Left ventricle myocardium inferior (tissue), 1 donor: ENCODE measurements at regions not wholly inside any gene's neighbourhood (a gene's known extent, or its start where the extent isn't known, plus 50 kb on each side); places are given as distances from the start of the nearest gene placed in this dataset.

ENCODE experiments used
- DNase-seq: peaks from one replicate; pipeline ENCODE4 v3.0.0-alpha.2; 2020
- H3K27ac ChIP-seq: fragments of 200-600 bp; replicated peaks from 2 replicates; pipeline ENCODE4 v1.8.0; 2021
- H3K27me3 ChIP-seq: fragments of 200-600 bp; 2 replicates; pipeline ENCODE4 v1.8.0; 2021; ENCODE audit warnings: low read depth
- H3K36me3 ChIP-seq: fragments of 200-600 bp; 2 replicates; pipeline ENCODE4 v1.8.0; 2021
- H3K4me1 ChIP-seq: fragments of 200-600 bp; 2 replicates; pipeline ENCODE4 v1.8.0; 2021
- H3K4me3 ChIP-seq: fragments of 200-600 bp; 2 replicates; pipeline ENCODE4 v1.8.0; 2021; ENCODE audit warnings: mild to moderate bottlenecking, moderate library complexity
- H3K9me3 ChIP-seq: fragments of 200-600 bp; replicated peaks from 2 replicates; pipeline ENCODE4 v1.8.0; 2021
- CTCF ChIP-seq: fragments of 200-600 bp; IDR thresholded peaks from 2 replicates; pipeline ENCODE4 v1.8.0; 2021; ENCODE audit warnings: antibody characterized with exemption, mild to moderate bottlenecking, borderline replicate concordance
- intact Hi-C: fragments of 100-400 bp; cut with micrococcal nuclease; formaldehyde crosslinking; loops from one replicate; pipeline ENCODE4 v1.11.0; 2022
- donor health status: DM: no; HTN: yes; CAD: no; lungs with severe emphysema.

- no peaks in the 10 kb centered on the region for H3K36me3 ChIP-seq
- no peaks in the 10 kb centered on the region for H3K27me3 ChIP-seq
- H3K4me3 ChIP-seq = no peak overlapping the region
- H3K4me1 ChIP-seq = no peaks in the 10 kb centered on the region
- H3K9me3 ChIP-seq = no peaks in the 10 kb centered on the region
- DNase-seq = no peak
- no peak overlapping the region for H3K27ac ChIP-seq
- intact Hi-C loops = no loop called here
- no peak for TF ChIP-seq CTCF
Measured at GRCh38 chr6:22106451-22106850, 190.4 kb downstream of the PRL start.

GRCh38 chr6:22106961-22107360 is 189.9 kb downstream of the PRL start:
- no peak for TF ChIP-seq CTCF

GRCh38 chr6:22108199-22108598 is 188.6 kb downstream of the PRL start:
- peak; percentile 20 for DNase-seq
- H3K9me3 ChIP-seq = no peaks in the 10 kb centered on the region
- H3K4me1 ChIP-seq = peaks cover 12% of the 10 kb centered on the region
- no peak overlapping the region for H3K27ac ChIP-seq
- TF ChIP-seq CTCF = no peak
- H3K4me3 ChIP-seq = no peak overlapping the region
- no peaks in the 10 kb centered on the region for H3K36me3 ChIP-seq
- intact Hi-C loops = no loop called here
- H3K27me3 ChIP-seq = no peaks in the 10 kb centered on the region

More at GRCh38 chr6:22106961-22107360, 189.9 kb downstream of the PRL start:
- intact Hi-C loops = no loop called here
- H3K4me1 ChIP-seq = no peaks in the 10 kb centered on the region
- no peaks in the 10 kb centered on the region for H3K27me3 ChIP-seq
- H3K27ac ChIP-seq = no peak overlapping the region
- no peak overlapping the region for H3K4me3 ChIP-seq
- no peaks in the 10 kb centered on the region for H3K9me3 ChIP-seq
- H3K36me3 ChIP-seq = no peaks in the 10 kb centered on the region
- no peak for DNase-seq

GRCh38 chr6:22110061-22110460 is 186.8 kb downstream of the PRL start:
- Histone ChIP-seq H3K27ac (no peak overlapping the region), H3K27me3 (no peaks in the 10 kb centered on the region), H3K9me3 (no peaks in the 10 kb centered on the region), H3K4me1 (peaks cover 25% of the 10 kb centered on the region), H3K4me3 (no peak overlapping the region), H3K36me3 (no peaks in the 10 kb centered on the region)
- intact Hi-C loops = no loop called here
- no peak for TF ChIP-seq CTCF
- no peak for DNase-seq

GRCh38 chr6:22112461-22112860 is 184.4 kb downstream of the PRL start:
- no peak for DNase-seq
- Histone ChIP-seq H3K9me3 (no peaks in the 10 kb centered on the region), H3K4me1 (peaks cover 25% of the 10 kb centered on the region), H3K27me3 (no peaks in the 10 kb centered on the region), H3K36me3 (no peaks in the 10 kb centered on the region), H3K27ac (no peak overlapping the region), H3K4me3 (no peak overlapping the region)
- TF ChIP-seq CTCF = no peak
- intact Hi-C loops = no loop called here
